ENCODE measurements at regions not wholly inside any gene's neighbourhood (a gene's known extent, or its start where the extent isn't known, plus 50 kb on each side); places are given as distances from the start of the nearest gene placed in this dataset.

DNA sequence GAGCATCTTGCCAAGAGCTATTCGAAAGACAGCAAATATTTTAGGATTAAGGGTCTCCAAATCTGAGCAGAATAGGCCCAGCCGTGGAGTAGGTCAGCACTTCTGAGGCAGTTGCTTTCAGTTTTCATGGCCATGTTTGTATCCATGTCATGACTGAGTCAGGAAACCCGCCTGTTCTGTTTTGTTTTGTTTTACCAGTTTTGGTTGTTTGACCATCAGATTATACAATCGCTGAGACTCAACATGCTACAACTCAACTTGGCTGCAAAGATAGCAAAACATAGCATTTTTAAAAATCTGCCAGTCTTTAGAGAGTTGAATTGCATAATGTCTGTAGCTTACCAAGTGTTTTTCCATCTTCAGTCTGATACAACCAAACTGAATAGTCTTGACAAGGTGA, 185.1 kb upstream of the ZNF462 start:
- Mint-ChIP-seq H3K27ac (no peak overlapping the region), H3K36me3 (no peaks in the 10 kb centered on the region), H3K4me3 (no peak overlapping the region), H3K27me3 (no peaks in the 10 kb centered on the region), H3K9me3 (peaks cover 3% of the 10 kb centered on the region), H3K4me1 (no peaks in the 10 kb centered on the region)
- ATAC-seq = no peak

DNA sequence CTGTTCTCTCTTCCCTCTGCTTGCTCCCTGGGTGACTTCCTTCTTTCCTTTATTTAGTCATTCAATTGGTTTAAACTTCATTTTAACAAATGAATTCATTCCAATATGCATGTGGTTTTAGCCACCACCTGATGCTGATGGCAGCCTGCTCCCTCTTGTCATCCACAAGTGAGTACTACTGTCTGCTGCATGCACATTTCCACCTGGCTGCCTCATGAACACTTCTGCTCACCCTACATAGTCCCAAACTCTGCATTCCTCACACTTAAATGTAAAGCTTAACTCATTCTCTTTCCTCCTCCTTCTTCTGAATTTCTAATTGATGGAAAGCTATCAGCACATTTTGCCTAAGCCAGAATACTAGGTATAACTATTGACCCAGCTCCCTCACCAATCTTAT, 184.7 kb upstream of the ZNF462 start:
- Mint-ChIP-seq H3K4me1 (no peaks in the 10 kb centered on the region), H3K27ac (no peak overlapping the region), H3K27me3 (no peaks in the 10 kb centered on the region), H3K9me3 (peaks cover 3% of the 10 kb centered on the region), H3K36me3 (no peaks in the 10 kb centered on the region), H3K4me3 (no peak overlapping the region)
- no peak for ATAC-seq

DNA sequence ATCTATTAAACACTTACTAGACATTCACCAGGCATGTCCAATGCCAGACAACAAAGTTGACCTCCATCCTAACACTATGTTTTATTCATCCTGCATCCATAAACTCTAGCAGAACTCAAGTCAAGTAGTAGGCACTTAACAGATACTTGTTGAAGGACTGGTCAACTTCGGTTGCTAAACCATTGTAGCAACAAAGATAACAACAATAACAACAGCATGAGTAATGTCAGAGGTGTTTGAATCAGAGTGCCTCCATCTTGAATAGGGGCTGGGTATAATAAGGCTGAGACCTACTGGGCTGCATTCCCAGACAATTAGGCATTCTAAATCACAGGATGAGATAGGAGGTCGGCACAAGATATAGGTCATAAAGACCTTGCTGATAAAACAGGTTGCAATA, 180.5 kb upstream of the ZNF462 start:
- Mint-ChIP-seq H3K36me3 (no peaks in the 10 kb centered on the region), H3K9me3 (peaks cover 3% of the 10 kb centered on the region), H3K4me3 (no peak overlapping the region), H3K27me3 (no peaks in the 10 kb centered on the region), H3K4me1 (no peaks in the 10 kb centered on the region), H3K27ac (no peak overlapping the region)
- no peak for ATAC-seq

DNA sequence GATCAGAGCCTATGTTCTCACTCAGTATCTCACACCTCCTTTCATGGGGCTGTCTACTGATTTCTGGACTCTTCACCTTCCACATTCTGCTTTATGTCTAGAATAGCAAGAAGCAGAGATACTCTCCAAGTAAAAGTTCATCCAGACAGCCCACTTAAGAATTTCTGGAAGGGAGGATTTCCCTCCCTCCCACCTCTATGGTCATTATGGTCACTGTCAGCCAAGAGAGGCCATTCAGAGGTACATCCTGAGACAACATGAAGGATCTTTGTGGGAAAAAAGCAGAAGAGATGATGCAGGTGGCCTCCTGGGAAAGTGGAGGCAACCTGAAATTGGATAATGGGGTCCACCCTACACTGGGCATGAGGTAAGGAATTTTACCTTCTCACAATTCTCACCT, 179.5 kb upstream of the ZNF462 start:
- Mint-ChIP-seq H3K27me3 (no peaks in the 10 kb centered on the region), H3K36me3 (no peaks in the 10 kb centered on the region), H3K4me3 (no peak overlapping the region), H3K9me3 (peaks cover 3% of the 10 kb centered on the region), H3K4me1 (no peaks in the 10 kb centered on the region), H3K27ac (no peak overlapping the region)
- no peak for ATAC-seq

- H3K4me1 Mint-ChIP-seq = no peaks in the 10 kb centered on the region
- no peaks in the 10 kb centered on the region for H3K27me3 Mint-ChIP-seq
- no peaks in the 10 kb centered on the region for H3K36me3 Mint-ChIP-seq
- no peak for ATAC-seq
- no peak overlapping the region for H3K27ac Mint-ChIP-seq
- no peak overlapping the region for H3K4me3 Mint-ChIP-seq
- H3K9me3 Mint-ChIP-seq = peaks cover 3% of the 10 kb centered on the region
Measured at GRCh38 chr9:106684940-106685695, 177.8 kb upstream of the ZNF462 start.

DNA sequence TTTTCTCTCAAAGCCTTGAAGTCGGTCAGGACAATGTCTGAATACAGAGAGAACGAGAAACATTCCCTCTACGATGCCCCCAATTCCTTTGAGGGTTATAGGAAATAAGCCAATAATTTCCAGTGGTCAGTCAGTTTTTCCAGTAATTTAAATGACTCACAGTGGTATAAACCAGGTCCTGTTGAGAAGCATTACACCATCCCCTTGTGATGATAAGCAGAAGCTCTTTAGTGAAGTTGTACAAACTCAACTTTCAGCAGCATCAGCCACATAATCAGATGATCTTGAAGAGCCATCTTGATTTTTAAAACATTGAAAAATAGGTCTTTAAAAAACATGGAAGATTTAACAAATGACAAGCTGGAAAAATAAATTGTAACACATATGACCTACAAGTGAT, 173.9 kb upstream of the ZNF462 start:
- no peak overlapping the region for H3K27ac Mint-ChIP-seq

DNA sequence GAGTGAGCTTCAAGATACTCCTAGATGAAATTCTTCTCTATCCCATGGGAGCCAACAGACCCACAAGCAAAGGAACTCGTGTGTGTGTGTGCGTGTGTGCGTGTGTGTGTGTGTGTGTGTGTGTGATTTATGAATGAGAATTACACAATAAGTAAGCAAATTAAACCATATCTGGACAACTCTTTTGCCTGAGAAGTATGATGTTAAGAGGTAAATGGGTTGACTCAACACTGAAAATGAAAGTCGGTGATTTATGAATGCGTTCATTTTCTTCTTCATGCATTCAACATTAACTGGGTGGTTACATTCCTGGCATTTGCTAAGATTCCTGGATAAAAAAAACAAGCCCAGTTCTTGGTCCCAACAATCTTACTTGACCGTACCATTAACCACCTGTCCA, 171.3 kb upstream of the ZNF462 start:
- Mint-ChIP-seq H3K4me3 (no peak overlapping the region), H3K36me3 (no peaks in the 10 kb centered on the region), H3K9me3 (peaks cover 2% of the 10 kb centered on the region), H3K27me3 (no peaks in the 10 kb centered on the region), H3K27ac (no peak overlapping the region), H3K4me1 (no peaks in the 10 kb centered on the region)
- ATAC-seq = no peak

More for the DNA sequence above, 173.9 kb upstream of the ZNF462 start:
- Mint-ChIP-seq H3K4me3 (no peak overlapping the region), H3K4me1 (no peaks in the 10 kb centered on the region), H3K27me3 (no peaks in the 10 kb centered on the region), H3K36me3 (no peaks in the 10 kb centered on the region), H3K9me3 (peaks cover 3% of the 10 kb centered on the region)
- ATAC-seq = no peak

DNA sequence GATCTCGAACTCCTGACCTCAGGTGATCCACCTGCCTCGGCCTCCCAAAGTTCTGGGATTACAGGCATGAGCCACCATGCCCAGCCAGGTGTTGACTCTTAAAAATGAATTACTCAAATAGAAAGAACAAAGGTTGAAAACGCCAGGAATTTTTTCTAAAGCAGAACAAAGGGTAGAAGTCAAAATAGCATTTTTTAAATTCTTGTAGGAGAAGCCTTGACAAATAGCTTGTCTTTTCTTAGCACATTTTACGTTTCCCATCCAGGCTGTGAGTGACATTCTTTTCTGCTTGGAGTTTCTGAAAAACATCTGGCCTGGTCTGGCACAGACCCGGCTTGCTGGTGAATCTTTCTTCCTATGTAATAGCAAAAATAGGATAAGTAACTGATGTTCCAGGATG, 169.4 kb upstream of the ZNF462 start:
- Mint-ChIP-seq H3K9me3 (peaks cover 2% of the 10 kb centered on the region), H3K4me3 (no peak overlapping the region), H3K27me3 (no peaks in the 10 kb centered on the region), H3K27ac (no peak overlapping the region), H3K4me1 (no peaks in the 10 kb centered on the region), H3K36me3 (no peaks in the 10 kb centered on the region)
- no peak for ATAC-seq

DNA sequence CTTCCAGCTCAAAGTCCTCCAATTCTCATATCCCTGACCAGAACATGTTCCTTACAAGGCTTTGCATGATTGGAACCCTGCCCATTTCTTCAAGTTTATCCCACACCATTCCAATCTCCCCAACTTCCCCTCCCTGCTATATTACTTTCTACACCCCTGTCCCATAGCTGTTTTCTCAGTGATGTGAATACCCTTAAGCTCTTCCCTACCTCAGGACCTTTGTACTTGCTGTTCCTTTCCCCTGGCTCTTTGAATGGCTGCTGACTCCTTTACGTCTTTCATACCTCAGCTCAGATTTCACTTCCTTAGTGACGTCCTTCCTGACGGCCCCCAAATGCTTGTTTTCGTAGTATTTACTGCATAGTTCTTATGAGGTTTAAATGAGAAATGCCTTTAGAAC, 166.2 kb upstream of the ZNF462 start:
- H3K27ac Mint-ChIP-seq = no peak overlapping the region
- no peaks in the 10 kb centered on the region for H3K4me1 Mint-ChIP-seq
- no peak overlapping the region for H3K4me3 Mint-ChIP-seq
- H3K36me3 Mint-ChIP-seq = no peaks in the 10 kb centered on the region
- H3K9me3 Mint-ChIP-seq = peaks cover 6% of the 10 kb centered on the region
- no peak for ATAC-seq
- no peaks in the 10 kb centered on the region for H3K27me3 Mint-ChIP-seq

DNA sequence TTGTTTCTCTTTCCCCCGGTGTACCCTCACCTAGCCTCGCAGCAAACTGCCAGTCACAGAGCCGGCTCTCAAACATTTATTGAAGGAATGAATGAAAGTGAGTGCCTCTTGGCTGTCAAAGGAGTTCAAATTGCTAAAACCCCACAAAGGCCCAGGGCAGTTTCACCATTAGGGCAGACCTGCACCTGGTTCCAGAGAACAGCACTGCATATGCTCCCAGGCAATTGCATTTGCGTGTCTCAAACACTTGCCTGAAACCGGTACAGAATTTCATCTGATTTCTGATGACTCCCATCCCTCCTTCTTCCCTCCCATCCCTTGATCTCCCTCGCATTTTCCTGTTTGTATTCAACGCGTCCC, 165.6 kb upstream of the ZNF462 start:
- Mint-ChIP-seq H3K36me3 (no peaks in the 10 kb centered on the region), H3K4me3 (no peak overlapping the region), H3K4me1 (no peaks in the 10 kb centered on the region), H3K27ac (no peak overlapping the region), H3K27me3 (no peaks in the 10 kb centered on the region), H3K9me3 (peaks cover 7% of the 10 kb centered on the region)
- ATAC-seq = no peak

DNA sequence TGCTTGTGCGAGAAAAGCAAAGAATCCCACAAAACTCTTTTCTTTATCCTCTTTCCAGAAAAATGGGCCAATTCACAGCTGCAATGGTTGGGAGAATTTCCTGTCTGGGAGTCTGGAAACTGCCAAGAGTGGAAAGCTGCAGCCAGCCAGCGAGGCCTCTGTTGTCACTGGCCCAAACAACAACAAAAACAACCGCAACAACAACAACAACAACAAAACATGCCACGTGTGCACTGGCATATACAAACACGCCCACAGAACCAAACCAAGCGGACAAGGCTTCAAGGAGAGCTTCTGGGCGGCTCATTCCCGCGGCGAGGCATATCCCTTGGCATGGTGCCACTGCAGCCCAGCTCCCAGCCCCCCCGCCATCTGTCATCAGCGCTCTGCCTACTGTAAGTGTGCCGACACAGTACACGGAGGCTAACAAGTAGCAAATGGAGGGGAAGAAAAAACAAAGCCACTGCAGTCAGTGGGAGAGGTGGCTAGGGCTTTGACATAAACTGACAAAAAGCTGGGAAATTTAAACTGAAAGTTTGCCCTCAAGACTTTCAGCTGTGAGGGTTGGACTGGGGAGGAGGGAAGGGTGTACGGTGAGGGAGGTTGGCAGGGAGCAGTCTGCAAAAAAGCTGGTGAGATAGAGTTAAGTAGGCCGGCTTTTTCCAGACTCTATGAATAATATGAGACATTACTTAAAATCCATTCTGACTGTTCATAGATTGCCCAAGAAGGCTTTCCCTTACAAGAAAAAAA, 165.0 kb upstream of the ZNF462 start:
- Mint-ChIP-seq H3K4me1 (no peaks in the 10 kb centered on the region), H3K27ac (no peak overlapping the region), H3K36me3 (no peaks in the 10 kb centered on the region), H3K4me3 (no peak overlapping the region), H3K9me3 (peaks cover 12% of the 10 kb centered on the region), H3K27me3 (no peaks in the 10 kb centered on the region)
- ATAC-seq = no peak

GRCh38 chr9:106700676-106701075, 162.3 kb upstream of the ZNF462 start:
- Mint-ChIP-seq H3K27ac (no peak overlapping the region), H3K9me3 (peaks cover 14% of the 10 kb centered on the region), H3K27me3 (no peaks in the 10 kb centered on the region), H3K4me3 (no peak overlapping the region), H3K36me3 (no peaks in the 10 kb centered on the region), H3K4me1 (no peaks in the 10 kb centered on the region)
- ATAC-seq = no peak

DNA sequence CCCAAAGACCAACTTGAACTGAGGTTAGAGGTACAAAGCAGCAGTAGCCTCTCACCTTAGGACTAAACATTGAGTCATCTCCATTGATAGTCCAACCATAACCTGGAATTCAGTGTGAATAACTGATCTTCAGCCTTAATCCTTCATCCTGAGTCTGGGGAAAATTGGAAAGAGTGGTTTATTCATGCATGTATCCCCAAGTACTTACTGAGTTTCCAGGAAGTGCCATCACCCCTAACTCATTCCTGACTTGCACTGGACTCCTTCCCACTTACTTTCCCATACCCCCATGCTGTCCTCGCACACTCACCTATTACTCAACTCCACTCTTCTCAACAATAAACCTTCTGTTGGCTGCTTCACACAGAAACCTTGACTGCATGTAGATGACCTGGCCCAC, 161.4 kb upstream of the ZNF462 start:
- Mint-ChIP-seq H3K27me3 (no peaks in the 10 kb centered on the region), H3K4me3 (no peak overlapping the region), H3K27ac (no peak overlapping the region), H3K4me1 (no peaks in the 10 kb centered on the region), H3K36me3 (no peaks in the 10 kb centered on the region), H3K9me3 (peaks cover 14% of the 10 kb centered on the region)
- ATAC-seq = no peak

DNA sequence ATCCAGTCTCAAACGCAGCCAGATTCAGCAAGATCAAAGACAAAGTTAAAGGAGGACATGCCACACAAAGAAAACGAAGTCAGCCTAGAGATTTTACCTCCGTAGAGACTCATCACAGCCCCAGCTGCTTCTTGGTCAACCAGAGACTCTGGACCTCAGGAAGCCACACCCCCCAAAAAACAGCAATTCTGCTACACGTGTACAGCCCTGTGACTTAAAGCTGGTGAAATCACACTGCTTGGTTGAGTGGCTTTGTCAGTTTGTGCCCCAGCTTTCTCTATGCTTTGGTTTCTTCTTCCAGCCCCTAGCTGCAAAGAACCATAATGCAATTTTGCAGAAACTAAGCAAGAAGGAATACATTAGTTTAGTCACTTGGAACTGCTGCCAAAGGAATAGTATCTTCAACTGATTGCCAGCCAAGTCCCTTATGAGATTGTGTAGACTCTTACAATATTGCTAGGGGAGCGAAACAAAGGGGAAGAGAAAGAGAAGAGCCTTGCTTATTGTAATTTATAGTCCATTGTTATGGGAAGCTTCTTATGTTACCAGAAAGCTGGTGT, 158.8 kb upstream of the ZNF462 start:
- Mint-ChIP-seq H3K36me3 (no peaks in the 10 kb centered on the region), H3K4me1 (no peaks in the 10 kb centered on the region), H3K27ac (no peak overlapping the region), H3K27me3 (no peaks in the 10 kb centered on the region), H3K4me3 (no peak overlapping the region), H3K9me3 (peaks cover 14% of the 10 kb centered on the region)
- ATAC-seq = no peak

- H3K27ac Mint-ChIP-seq = no peak overlapping the region
- ATAC-seq = no peak
- no peaks in the 10 kb centered on the region for H3K27me3 Mint-ChIP-seq
- H3K9me3 Mint-ChIP-seq = peaks cover 9% of the 10 kb centered on the region
- H3K4me1 Mint-ChIP-seq = no peaks in the 10 kb centered on the region
- H3K36me3 Mint-ChIP-seq = no peaks in the 10 kb centered on the region
- no peak overlapping the region for H3K4me3 Mint-ChIP-seq
Measured at GRCh38 chr9:106707291-106707690, 155.7 kb upstream of the ZNF462 start.

Measured in stimulated activated memory B cell treated with anti-CD40 and anti-IgM and Interleukin-4, amounts not matched to agents 10 μg/mL and 1 μg/mL and 100 μg/mL, for 72 hours (primary cell).